ENCODE measurements at regions not wholly inside any gene's neighbourhood (a gene's known extent, or its start where the extent isn't known, plus 50 kb on each side); places are given as distances from the start of the nearest gene placed in this dataset.
"Not testable (repeated sequence)": the region's sequence is repeated elsewhere in the genome, so short reads cannot be mapped to it uniquely, and the experiment has no call there.

DNA sequence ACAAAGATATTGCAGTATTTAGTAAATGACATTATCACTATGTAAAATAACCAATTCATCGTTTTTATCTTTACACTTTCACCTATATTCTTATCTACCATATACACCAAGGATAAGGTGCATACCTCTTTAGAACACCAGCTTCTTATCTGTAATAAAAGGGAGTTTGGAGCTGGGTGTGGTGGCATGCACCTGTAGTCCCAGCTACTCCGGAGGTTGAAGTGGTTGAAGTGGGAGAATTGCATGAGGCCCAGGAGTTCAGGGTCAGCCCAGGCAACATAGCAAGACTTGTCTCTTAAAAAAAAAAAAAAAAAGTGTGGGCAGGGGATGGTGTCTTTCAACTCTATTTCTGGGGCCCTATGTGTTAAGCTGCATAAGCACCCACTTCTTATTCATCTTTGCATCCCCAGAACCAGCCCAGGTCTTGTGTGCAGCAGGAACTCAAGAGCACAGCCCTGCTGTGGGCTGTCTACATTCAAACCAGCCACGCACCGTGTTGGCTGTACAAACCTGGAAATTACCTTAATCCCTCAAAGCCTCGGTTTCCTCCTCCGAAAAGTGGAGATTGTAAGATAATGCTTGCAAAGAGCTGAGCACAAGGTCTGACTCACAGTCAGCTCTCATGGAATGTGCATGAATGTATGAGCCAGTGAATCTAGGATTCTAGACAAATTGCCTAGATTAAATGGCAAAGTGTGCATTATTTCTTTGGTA lies 256.6 kb upstream of the FOXN3 start:
- H3K4me3 ChIP-seq (ENCODE audit: low read depth, low read length) = no peak overlapping the region
- no peak for DNase-seq (ENCODE audit: low read depth)
- TF ChIP-seq, protein P1, sequence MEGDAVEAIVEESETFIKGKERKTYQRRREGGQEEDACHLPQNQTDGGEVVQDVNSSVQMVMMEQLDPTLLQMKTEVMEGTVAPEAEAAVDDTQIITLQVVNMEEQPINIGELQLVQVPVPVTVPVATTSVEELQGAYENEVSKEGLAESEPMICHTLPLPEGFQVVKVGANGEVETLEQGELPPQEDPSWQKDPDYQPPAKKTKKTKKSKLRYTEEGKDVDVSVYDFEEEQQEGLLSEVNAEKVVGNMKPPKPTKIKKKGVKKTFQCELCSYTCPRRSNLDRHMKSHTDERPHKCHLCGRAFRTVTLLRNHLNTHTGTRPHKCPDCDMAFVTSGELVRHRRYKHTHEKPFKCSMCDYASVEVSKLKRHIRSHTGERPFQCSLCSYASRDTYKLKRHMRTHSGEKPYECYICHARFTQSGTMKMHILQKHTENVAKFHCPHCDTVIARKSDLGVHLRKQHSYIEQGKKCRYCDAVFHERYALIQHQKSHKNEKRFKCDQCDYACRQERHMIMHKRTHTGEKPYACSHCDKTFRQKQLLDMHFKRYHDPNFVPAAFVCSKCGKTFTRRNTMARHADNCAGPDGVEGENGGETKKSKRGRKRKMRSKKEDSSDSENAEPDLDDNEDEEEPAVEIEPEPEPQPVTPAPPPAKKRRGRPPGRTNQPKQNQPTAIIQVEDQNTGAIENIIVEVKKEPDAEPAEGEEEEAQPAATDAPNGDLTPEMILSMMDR (IDR thresholded peaks at IDR 0.05; ENCODE audit: low read depth, low read length, missing control alignments) = no peak

DNA sequence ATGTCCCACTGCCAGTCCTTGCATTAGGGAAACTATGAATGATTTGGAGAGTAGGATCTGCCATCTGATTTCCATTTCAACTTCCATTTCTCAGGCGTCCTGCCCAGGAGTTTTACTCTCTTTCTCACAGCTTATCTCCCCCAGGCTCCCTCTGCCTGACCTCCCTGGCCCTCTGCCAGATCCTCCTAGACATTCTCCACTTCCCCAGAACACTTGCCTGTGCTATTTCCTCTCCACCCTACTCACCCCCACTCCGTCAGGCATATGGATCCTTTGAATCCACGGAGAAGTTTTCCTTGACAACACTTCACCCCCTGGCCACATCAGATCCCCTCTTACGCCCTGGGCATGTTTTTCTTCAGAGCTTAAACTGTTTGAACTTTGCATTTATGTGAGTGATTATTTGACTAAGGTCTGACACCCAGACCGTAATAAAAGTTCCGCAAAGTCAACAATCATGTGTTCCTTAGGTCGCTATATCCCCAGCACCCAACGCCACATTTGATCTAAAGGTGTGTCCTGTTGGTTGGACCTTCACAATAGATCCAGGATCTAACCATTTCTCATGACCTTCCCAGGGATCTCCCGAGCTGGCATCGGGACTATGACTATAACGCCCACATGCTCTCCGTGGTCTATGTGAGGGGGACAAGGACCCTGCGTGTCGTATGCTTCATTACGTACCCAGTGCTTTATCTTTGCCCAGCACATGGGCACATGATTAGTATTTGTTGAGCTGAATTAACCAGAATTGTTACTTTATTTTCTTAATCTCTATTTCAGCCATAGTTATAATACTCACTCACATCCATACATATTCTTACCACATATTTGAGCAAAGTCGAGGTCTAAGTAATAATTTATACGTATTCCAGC lies 255.8 kb upstream of the FOXN3 start:
- TF ChIP-seq, protein P1 (IDR thresholded peaks at IDR 0.05; ENCODE audit: low read depth, low read length, missing control alignments) = no peak
- no peak for DNase-seq (ENCODE audit: low read depth)
- no peak overlapping the region for H3K4me3 ChIP-seq (ENCODE audit: low read depth, low read length)

DNA sequence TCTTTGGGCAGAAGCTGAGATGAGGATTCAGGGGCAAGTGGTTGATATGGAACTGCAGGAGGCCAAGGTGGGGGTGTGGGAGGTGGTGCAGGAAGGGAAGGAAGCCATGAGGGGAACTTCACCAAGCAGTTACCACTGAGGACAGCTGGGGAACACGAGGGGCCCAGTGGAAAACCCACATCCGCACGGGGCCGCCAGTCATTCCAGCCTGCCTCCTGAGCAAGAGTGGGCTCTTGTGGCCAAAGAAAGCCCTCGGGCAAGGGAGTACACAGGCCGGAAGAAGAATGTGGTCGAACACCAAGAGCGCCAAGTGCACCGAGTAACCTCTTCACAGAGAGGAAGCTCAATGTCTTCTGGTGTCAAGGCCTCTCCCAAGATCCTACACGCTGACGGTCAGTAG lies 252.2 kb upstream of the FOXN3 start:
- DNase-seq (ENCODE audit: low read depth) = no peak
- TF ChIP-seq, protein P1 (IDR thresholded peaks at IDR 0.05; ENCODE audit: low read depth, low read length, missing control alignments) = no peak
- no peak overlapping the region for H3K4me3 ChIP-seq (ENCODE audit: low read depth, low read length)

DNA sequence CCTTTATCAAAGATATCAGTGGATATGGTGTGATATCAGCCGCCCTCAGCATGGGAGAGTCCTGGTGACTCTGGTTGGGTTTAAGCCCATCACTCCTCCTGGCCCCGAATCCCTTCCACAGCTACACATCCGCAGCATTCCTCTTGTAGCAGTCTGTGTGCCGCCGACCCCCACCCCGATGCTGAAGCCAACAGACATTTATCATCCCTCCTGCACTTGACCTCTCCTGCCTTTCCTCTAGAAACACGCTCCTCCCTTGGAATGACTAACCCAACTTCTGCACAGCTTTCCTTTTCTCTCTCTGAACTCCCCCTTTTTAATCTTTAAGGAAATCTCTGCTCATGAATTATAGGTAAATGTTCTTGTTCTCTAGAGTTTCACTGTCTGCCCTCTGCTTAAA lies 250.9 kb upstream of the FOXN3 start:
- no peak overlapping the region for H3K4me3 ChIP-seq (ENCODE audit: low read depth, low read length)
- TF ChIP-seq, protein P1 (IDR thresholded peaks at IDR 0.05; ENCODE audit: low read depth, low read length, missing control alignments) = no peak
- no peak for DNase-seq (ENCODE audit: low read depth)

DNA sequence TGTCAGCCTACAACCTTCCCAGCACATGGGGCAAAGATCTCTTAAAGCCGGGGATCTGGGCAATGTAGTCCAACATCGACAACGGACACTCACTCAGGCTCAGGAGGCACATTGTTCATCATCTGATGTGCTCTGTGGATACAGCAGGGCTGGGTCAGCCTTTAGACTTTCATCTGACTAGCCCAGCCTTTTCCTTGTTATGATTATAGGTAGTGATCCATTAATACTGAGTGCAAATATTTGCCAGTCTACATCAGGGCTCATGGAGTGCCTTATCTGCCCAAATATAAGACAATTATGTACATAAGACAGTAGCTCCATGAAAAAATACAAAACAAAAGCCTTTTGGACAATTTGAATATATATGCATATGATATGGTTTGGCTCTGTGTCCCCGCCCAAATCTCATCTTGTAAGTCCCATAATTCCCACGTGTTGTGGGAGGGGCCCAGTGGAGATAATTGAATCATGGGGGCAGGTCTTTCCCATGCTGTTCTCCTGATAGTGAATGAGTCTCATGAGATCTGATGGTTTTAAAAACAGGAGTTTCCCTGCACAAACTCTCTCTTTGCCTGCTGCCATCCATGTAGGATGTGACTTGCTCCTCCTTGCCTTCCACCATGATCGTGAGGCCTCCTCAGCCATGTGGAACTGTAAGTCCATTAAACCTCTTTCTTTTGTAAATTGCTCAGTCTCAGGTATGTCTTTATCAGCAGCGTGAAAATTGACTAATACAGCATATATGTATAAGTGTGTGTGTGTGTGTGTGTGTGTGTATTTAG lies 248.5 kb upstream of the FOXN3 start:
- not testable (repeated sequence) for DNase-seq (ENCODE audit: low read depth); H3K4me3 ChIP-seq (ENCODE audit: low read depth, low read length)

DNA sequence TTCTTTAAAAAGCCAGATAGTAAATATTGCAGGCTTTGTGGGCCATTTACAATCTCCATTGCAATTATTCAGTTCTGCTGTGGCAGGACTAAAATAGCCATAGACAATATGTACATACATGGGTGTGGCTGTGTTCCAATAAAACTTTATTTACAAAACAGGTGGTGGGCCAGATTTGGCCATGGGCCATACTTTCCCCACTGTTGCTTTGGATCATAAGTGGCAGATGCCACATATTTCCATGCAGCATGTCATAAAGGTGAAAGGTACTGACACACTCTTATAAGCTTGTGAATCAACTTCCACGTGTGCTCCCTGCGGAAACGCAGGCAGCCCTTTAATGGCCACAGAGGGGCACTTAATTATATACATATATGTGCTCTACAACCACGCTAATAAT lies 244.4 kb upstream of the FOXN3 start:
- H3K4me3 ChIP-seq (ENCODE audit: low read depth, low read length) = no peak overlapping the region
- TF ChIP-seq, protein P1 (IDR thresholded peaks at IDR 0.05; ENCODE audit: low read depth, low read length, missing control alignments) = no peak
- no peak for DNase-seq (ENCODE audit: low read depth)

DNA sequence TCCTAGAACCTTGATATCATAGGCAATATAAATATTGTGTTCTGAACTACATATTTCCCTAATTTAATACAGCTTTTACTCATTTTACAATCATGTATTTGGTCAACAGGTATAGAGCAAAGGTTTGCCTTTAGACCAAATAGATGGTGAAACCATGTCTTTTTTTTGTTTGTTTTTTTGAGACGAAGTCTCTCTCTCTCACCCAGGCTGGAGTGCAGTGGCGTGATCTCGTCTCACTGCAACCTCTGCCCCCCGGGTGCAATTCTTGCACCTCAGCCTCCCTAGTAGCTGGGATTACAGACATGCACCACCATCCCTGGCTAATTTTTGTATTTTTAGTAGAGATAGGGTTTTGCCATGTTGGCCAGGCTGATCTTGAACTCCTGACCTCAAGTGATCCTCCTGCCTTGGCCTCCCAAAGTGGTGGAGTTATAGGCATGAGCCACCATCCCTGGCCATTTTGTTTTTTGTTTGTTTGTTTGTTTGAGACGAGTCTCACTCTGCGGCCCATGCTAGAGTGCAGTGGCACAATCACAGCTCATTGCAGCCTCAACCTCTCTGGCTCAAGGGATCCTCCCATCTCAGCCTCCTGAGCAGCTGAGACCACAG lies 243.7 kb upstream of the FOXN3 start:
- H3K4me3 ChIP-seq (ENCODE audit: low read depth, low read length); DNase-seq (ENCODE audit: low read depth): not testable (repeated sequence)

All from GM12864 (cell line).